Kidney (tissue), 13 donors: ENCODE measurements at regions not wholly inside any gene's neighbourhood (a gene's known extent, or its start where the extent isn't known, plus 50 kb on each side); places are given as distances from the start of the nearest gene placed in this dataset.

Experiments
- DNase-seq, 5 donors: peaks; one replicate each; pipeline ENCODE4 v3.0.0-alpha.2; 2013 to 2020
- FAIRE-seq: peaks from 2 replicates; lab custom pipeline; 2012; peaks lifted over from hg19 to GRCh38; lab: Jason Lieb, UNC
- H3K27ac ChIP-seq, 2 donors: one replicate each; pipeline ENCODE4 v1.7.0; 2013; ENCODE audit warnings: low read depth in 2 of 2, low read length in 2 of 2, inconsistent platforms in 1 of 2
- H3K27me3 ChIP-seq: one replicate; pipeline ENCODE4 v1.7.1; 2013; ENCODE audit warnings: low read length, inconsistent platforms; ENCODE audit not compliant: control insufficient read depth, insufficient read depth
- H3K36me3 ChIP-seq, 3 donors: one replicate each; pipeline versions ENCODE4 v1.7.0 to v1.7.1; 2013; ENCODE audit warnings: low read length in 3 of 3, control low read depth in 1 of 3, inconsistent platforms in 1 of 3; ENCODE audit not compliant: insufficient read depth in 3 of 3, control insufficient read depth in 2 of 3
- H3K4me1 ChIP-seq, 3 donors: one replicate each; pipeline versions ENCODE4 v1.7.0 to v1.7.1; 2013; ENCODE audit warnings: low read length in 3 of 3, inconsistent platforms in 1 of 3, low read depth in 1 of 3; ENCODE audit not compliant: control insufficient read depth in 2 of 3, insufficient read depth in 2 of 3
- H3K4me3 ChIP-seq, 3 donors: one replicate each; pipeline versions ENCODE4 v1.7.0 to v1.8.1; 2013; ENCODE audit warnings: low read length in 3 of 3, control low read depth in 1 of 3, inconsistent platforms in 1 of 3
- H3K9ac ChIP-seq, 3 donors: one replicate each; pipeline versions ENCODE4 v1.7.0 to v1.7.1; 2013; ENCODE audit warnings: low read length in 3 of 3, control low read depth in 1 of 3, inconsistent platforms in 1 of 3
- H3K9me3 ChIP-seq, 3 donors: one replicate each; pipeline versions ENCODE4 v1.7.0 to v1.7.1; 2013; ENCODE audit warnings: low read length in 3 of 3, control low read depth in 1 of 3, inconsistent platforms in 1 of 3; ENCODE audit not compliant: control insufficient read depth in 2 of 3, insufficient read depth in 1 of 3
- CTCF ChIP-seq: IDR thresholded peaks from 3 replicates; pipeline ENCODE4 v1.5.1; 2012; ENCODE audit warnings: mild to moderate bottlenecking, moderate library complexity, borderline replicate concordance; ENCODE audit not compliant: insufficient read depth; ENCODE audit errors: extremely low read depth
- intact Hi-C: fragments of 100-400 bp; cut with DNase I; formaldehyde crosslinking; loops from one replicate; pipeline ENCODE4 v1.11.1; 2022
- donor health status: control.
- donor health status: control.
- donor health status: control.
- donor health status: control.
- donor health status: control.
- donor health status: DM: yes; HTN: yes; CAD: no.
- donor health status: Normal renal cell carcinoma (clear cell type).

- H3K9ac ChIP-seq: no peak overlapping the region
- no peaks in the 10 kb centered on the region for H3K36me3 ChIP-seq
- H3K9me3 ChIP-seq: no peaks in the 10 kb centered on the region
- FAIRE-seq (no peak), DNase-seq (no peak)
- intact Hi-C loops: no loop called here
- H3K27ac ChIP-seq: no peak overlapping the region
- TF ChIP-seq CTCF: no peak
- no peaks in the 10 kb centered on the region for H3K4me1 ChIP-seq
- H3K4me3 ChIP-seq: no peak overlapping the region
- H3K27me3 ChIP-seq: no peaks in the 10 kb centered on the region
These were observed 55.2 kb upstream of the DMAC1 start for GRCh38 chr9:7854763-7855162.
